HEK293 (cell line): ENCODE measurements at regions not wholly inside any gene's neighbourhood (a gene's known extent, or its start where the extent isn't known, plus 50 kb on each side); places are given as distances from the start of the nearest gene placed in this dataset.

Experiments used
- CTCF ChIA-PET: fragments of 350-600 bp; formaldehyde crosslinking; extraction: SDS; loops from one replicate; lab custom pipeline; 2021; ENCODE audit warnings: antibody characterized with exemption; lab: Yijun Ruan, JAX
- POLR2A ChIA-PET: fragments of 300-600 bp; formaldehyde crosslinking; extraction: SDS; loops from one replicate; lab custom pipeline; 2020; ENCODE audit warnings: antibody characterized with exemption, inconsistent platforms; lab: Yijun Ruan, JAX
- H3K27ac ChIP-seq: fragments of 200-500 bp; sonication (Bioruptor generic); 2 replicates; pipeline ENCODE4 v1.5.1; 2014; ENCODE audit warnings: low read depth, low read length, control low read depth, inconsistent platforms; ENCODE audit errors: extremely low read depth
- H3K36me3 ChIP-seq, 2 experiments: fragments of 200-500 bp in 1 of 2; sonication (Bioruptor generic) in 1 of 2; 1 replicate in 1 of 2; 2 replicates in 1 of 2; pipeline ENCODE4 v1.5.1; 2014 to 2017; ENCODE audit warnings: inconsistent platforms in 2 of 2, low read length in 2 of 2; ENCODE audit not compliant: control insufficient read depth in 2 of 2, insufficient read depth in 1 of 2
- H3K4me1 ChIP-seq: fragments of 200-500 bp; sonication (Bioruptor generic); 2 replicates; pipeline ENCODE4 v1.5.1; 2014; ENCODE audit warnings: mild to moderate bottlenecking, low read length, inconsistent platforms; ENCODE audit not compliant: control insufficient read depth, insufficient read depth
- H3K4me3 ChIP-seq: 2 replicates; pipeline ENCODE4 v1.5.1; 2011; ENCODE audit warnings: low read depth, mild to moderate bottlenecking, control low read depth, low read length, moderate library complexity
- H3K9me3 ChIP-seq: fragments of 200-500 bp; sonication (Bioruptor generic); 2 replicates; pipeline ENCODE4 v1.5.1; 2014; ENCODE audit warnings: low read depth, low read length, inconsistent platforms; ENCODE audit not compliant: control insufficient read depth, insufficient read depth
- FEZF1 ChIP-seq: fragments of 450-650 bp; formaldehyde crosslinking; IDR thresholded peaks from 2 replicates; pipeline ENCODE4 v1.5.1; 2016; ENCODE audit warnings: missing biosample characterization, missing genetic modification characterization
- GLI2 ChIP-seq: fragments of 450-650 bp; formaldehyde crosslinking; IDR thresholded peaks from 2 replicates; pipeline ENCODE4; 2017; ENCODE audit warnings: missing biosample characterization, missing genetic modification characterization, low read depth, borderline replicate concordance
- PRDM10 ChIP-seq: fragments of 450-650 bp; formaldehyde crosslinking; IDR thresholded peaks from 2 replicates; pipeline ENCODE4 v1.5.1; 2016; ENCODE audit warnings: missing biosample characterization, missing genetic modification characterization
- ZBTB49 ChIP-seq: fragments of 450-650 bp; formaldehyde crosslinking; IDR thresholded peaks from 2 replicates; pipeline ENCODE4 v1.5.1; 2016; ENCODE audit warnings: missing biosample characterization, missing genetic modification characterization, low read depth
- ZFP41 ChIP-seq: fragments of 450-650 bp; formaldehyde crosslinking; IDR thresholded peaks from 2 replicates; pipeline ENCODE4 v1.5.1; 2016; ENCODE audit warnings: missing biosample characterization, missing genetic modification characterization, borderline replicate concordance
- ZNF112 ChIP-seq: fragments of 450-650 bp; formaldehyde crosslinking; IDR thresholded peaks from 2 replicates; pipeline ENCODE4 v1.5.0; 2017; ENCODE audit warnings: missing biosample characterization, missing genetic modification characterization
- ZNF132 ChIP-seq: fragments of 450-650 bp; formaldehyde crosslinking; IDR thresholded peaks from 2 replicates; pipeline ENCODE4 v1.5.1; 2017; ENCODE audit warnings: missing biosample characterization, missing genetic modification characterization, borderline replicate concordance
- ZNF19 ChIP-seq: fragments of 450-650 bp; formaldehyde crosslinking; IDR thresholded peaks from 2 replicates; pipeline ENCODE4; 2016; ENCODE audit warnings: missing biosample characterization, missing genetic modification characterization, low read depth
- ZNF423 ChIP-seq: fragments of 450-650 bp; formaldehyde crosslinking; IDR thresholded peaks from 2 replicates; pipeline ENCODE4 v1.5.1; 2016; ENCODE audit warnings: missing biosample characterization, missing genetic modification characterization
- ZNF521 ChIP-seq: fragments of 450-650 bp; formaldehyde crosslinking; IDR thresholded peaks from 2 replicates; pipeline ENCODE4 v1.5.1; 2017; ENCODE audit warnings: missing biosample characterization, mild to moderate bottlenecking, missing genetic modification characterization
- ZNF629 ChIP-seq: fragments of 450-650 bp; formaldehyde crosslinking; IDR thresholded peaks from 2 replicates; pipeline ENCODE4 v1.5.1; 2017; ENCODE audit warnings: missing biosample characterization, missing genetic modification characterization
- ZNF654 ChIP-seq: fragments of 450-650 bp; formaldehyde crosslinking; IDR thresholded peaks from 2 replicates; pipeline ENCODE4 v1.5.1; 2016; ENCODE audit warnings: low read depth, missing biosample characterization, missing genetic modification characterization
- ZNF791 ChIP-seq: fragments of 450-650 bp; formaldehyde crosslinking; IDR thresholded peaks from 2 replicates; pipeline ENCODE4 v1.5.1; 2016; ENCODE audit warnings: missing biosample characterization, missing genetic modification characterization
- TF ChIP-seq, protein P1 (sequence below): IDR thresholded peaks from 2 replicates; pipeline ENCODE4 v1.6.1; 2011; ENCODE audit warnings: mild to moderate bottlenecking, low read depth, low read length, borderline replicate concordance
- TF ChIP-seq, protein P2 (sequence below): fragments of 450-650 bp; formaldehyde crosslinking; IDR thresholded peaks from 2 replicates; pipeline ENCODE4 v1.5.1; 2016; ENCODE audit warnings: missing biosample characterization, missing genetic modification characterization
- TF ChIP-seq, protein P3 (sequence below): fragments of 450-650 bp; formaldehyde crosslinking; IDR thresholded peaks from 2 replicates; pipeline ENCODE4 v1.5.1; 2016; ENCODE audit warnings: missing biosample characterization, missing genetic modification characterization

DNA sequence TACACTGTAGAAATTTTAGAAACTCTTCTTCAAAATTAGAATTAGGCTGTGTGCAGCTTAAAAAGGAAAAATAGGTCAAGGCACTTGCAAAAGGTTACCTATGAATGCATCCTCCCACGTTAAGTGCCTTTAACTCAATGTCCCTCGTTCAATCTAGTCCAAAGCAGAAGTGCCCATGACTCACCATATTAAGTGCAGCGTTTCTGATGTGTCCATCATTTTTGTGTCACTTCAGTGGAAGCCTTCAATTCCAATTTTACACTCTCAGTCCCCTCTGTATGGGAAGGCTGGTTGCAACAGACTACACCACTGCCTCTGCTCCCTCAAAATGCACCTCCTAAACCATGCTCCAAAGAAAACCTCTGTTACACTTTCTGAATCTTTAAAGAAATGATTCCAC, 53.4 kb downstream of the FOXB1 start:
- no peaks in the 10 kb centered on the region for H3K36me3 ChIP-seq
- POLR2A ChIA-PET = no interaction called here
- no peak overlapping the region for H3K27ac ChIP-seq
- H3K9me3 ChIP-seq = no peaks in the 10 kb centered on the region
- CTCF ChIA-PET = interaction anchor here (0.7 kb wide), 1 partner anchor 599 kb away, joined by 3 read pairs; no protein-coding TSS in a partner anchor
- TF ChIP-seq ZFP41 (tag by site-specific recombination) (no peak), PRDM10 (tag by site-specific recombination) (no peak), ZNF423 (tag by site-specific recombination) (no peak), ZBTB49 (tag by site-specific recombination) (no peak), ZNF629 (no peak), ZNF19 (no peak), ZNF132 (tag by site-specific recombination) (no peak), FEZF1 (tag by site-specific recombination) (no peak), ZNF654 (tag by site-specific recombination) (no peak), ZNF521 (no peak), ZNF791 (tag by site-specific recombination) (no peak), ZNF112 (no peak), GLI2 (tag by site-specific recombination) (no peak)
- TF ChIP-seq, protein P1, sequence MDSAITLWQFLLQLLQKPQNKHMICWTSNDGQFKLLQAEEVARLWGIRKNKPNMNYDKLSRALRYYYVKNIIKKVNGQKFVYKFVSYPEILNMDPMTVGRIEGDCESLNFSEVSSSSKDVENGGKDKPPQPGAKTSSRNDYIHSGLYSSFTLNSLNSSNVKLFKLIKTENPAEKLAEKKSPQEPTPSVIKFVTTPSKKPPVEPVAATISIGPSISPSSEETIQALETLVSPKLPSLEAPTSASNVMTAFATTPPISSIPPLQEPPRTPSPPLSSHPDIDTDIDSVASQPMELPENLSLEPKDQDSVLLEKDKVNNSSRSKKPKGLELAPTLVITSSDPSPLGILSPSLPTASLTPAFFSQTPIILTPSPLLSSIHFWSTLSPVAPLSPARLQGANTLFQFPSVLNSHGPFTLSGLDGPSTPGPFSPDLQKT = no peak
- TF ChIP-seq, protein P2, sequence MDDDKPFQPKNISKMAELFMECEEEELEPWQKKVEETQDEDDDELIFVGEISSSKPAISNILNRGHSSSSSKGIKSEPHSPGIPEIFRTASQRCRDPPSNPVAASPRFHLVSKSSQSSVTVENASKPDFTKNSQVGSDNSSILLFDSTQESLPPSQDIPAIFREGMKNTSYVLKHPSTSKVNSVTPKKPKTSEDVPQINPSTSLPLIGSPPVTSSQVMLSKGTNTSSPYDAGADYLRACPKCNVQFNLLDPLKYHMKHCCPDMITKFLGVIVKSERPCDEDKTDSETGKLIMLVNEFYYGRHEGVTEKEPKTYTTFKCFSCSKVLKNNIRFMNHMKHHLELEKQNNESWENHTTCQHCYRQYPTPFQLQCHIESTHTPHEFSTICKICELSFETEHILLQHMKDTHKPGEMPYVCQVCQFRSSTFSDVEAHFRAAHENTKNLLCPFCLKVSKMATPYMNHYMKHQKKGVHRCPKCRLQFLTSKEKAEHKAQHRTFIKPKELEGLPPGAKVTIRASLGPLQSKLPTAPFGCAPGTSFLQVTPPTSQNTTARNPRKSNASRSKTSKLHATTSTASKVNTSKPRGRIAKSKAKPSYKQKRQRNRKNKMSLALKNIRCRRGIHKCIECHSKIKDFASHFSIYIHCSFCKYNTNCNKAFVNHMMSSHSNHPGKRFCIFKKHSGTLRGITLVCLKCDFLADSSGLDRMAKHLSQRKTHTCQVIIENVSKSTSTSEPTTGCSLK (tag by site-specific recombination) = no peak
- TF ChIP-seq, protein P3, sequence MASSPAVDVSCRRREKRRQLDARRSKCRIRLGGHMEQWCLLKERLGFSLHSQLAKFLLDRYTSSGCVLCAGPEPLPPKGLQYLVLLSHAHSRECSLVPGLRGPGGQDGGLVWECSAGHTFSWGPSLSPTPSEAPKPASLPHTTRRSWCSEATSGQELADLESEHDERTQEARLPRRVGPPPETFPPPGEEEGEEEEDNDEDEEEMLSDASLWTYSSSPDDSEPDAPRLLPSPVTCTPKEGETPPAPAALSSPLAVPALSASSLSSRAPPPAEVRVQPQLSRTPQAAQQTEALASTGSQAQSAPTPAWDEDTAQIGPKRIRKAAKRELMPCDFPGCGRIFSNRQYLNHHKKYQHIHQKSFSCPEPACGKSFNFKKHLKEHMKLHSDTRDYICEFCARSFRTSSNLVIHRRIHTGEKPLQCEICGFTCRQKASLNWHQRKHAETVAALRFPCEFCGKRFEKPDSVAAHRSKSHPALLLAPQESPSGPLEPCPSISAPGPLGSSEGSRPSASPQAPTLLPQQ = no peak
- H3K4me1 ChIP-seq = no peaks in the 10 kb centered on the region
- no peak overlapping the region for H3K4me3 ChIP-seq
